Heart left ventricle (tissue), 16 donors: ENCODE measurements at regions not wholly inside any gene's neighbourhood (a gene's known extent, or its start where the extent isn't known, plus 50 kb on each side); places are given as distances from the start of the nearest gene placed in this dataset.

ENCODE experiments used
- ATAC-seq, 4 donors: fragments of 200-7000 bp; cut with Tn5 transposase; one replicate each; pipeline ENCODE4 v1.9.1; 2020 to 2022; ENCODE audit warnings: moderate library complexity in 4 of 4, mild to moderate bottlenecking in 3 of 4, moderate number of reproducible peaks in 1 of 4
- DNase-seq, 5 donors: peaks; one replicate each; pipeline ENCODE4 v3.0.0-alpha.2; 2020
- H3K27ac ChIP-seq, 12 donors: fragments of 200-600 bp; sonication (generic) in 4 of 12; one replicate each; pipeline versions ENCODE4 v1.5.0 to v1.8.0; 2016 to 2022; ENCODE audit warnings: mild to moderate bottlenecking in 2 of 12
- H3K27me3 ChIP-seq, 9 donors: fragments of 200-600 bp; sonication (generic) in 2 of 9; one replicate each; pipeline versions ENCODE4 v1.5.1 to v1.8.0; 2016 to 2022; ENCODE audit warnings: mild to moderate bottlenecking in 3 of 9
- H3K36me3 ChIP-seq, 9 donors: fragments of 200-600 bp; sonication (generic) in 2 of 9; one replicate each; pipeline versions ENCODE4 v1.5.0 to v1.8.0; 2018 to 2022; ENCODE audit warnings: mild to moderate bottlenecking in 2 of 9
- H3K4me1 ChIP-seq, 12 donors: fragments of 200-600 bp; sonication (generic) in 4 of 12; one replicate each; pipeline versions ENCODE4 v1.5.0 to v1.8.0; 2016 to 2022; ENCODE audit warnings: mild to moderate bottlenecking in 3 of 12
- H3K4me3 ChIP-seq, 12 donors: fragments of 200-600 bp; sonication (generic) in 4 of 12; one replicate each; pipeline versions ENCODE4 v1.5.0 to v1.8.0; 2017 to 2022; ENCODE audit warnings: mild to moderate bottlenecking in 9 of 12, moderate library complexity in 4 of 12
- H3K9me3 ChIP-seq, 12 donors: fragments of 200-600 bp; sonication (generic) in 4 of 12; one replicate each; pipeline versions ENCODE4 v1.5.0 to v1.8.0; 2016 to 2022; ENCODE audit warnings: mild to moderate bottlenecking in 1 of 12
- POLR2A ChIP-seq, 2 donors: fragments of 450-650 bp; IDR thresholded peaks; one replicate each; pipeline ENCODE4 v1.6.1; 2017; ENCODE audit warnings: antibody characterized with exemption in 2 of 2, mild to moderate bottlenecking in 2 of 2, moderate library complexity in 2 of 2
- WGBS, 4 donors: extraction: QIAGEN DNeasy Blood & Tissue Kit in 2 of 4; methylation state at CpG; one replicate each; pipeline versions ENCODE4 v1.1.5 to v1.1.7; 2013 to 2018; 5-methylcytosine and 5-hydroxymethylcytosine counted together
- intact Hi-C, 10 donors: fragments of 100-400 bp; cut with DNase I; formaldehyde crosslinking; loops; one replicate each; pipeline versions ENCODE4 v1.11.1 to v1.14.2; 2022
- TF ChIP-seq, protein P1 (sequence below), 12 donors: fragments of 200-600 bp; sonication (generic) in 4 of 12; IDR thresholded peaks; one replicate each; pipeline versions ENCODE4 v1.5.0 to v1.8.0; 2018 to 2022; ENCODE audit warnings: antibody characterized with exemption in 12 of 12, mild to moderate bottlenecking in 5 of 12
- donor health status: ischemic (EF 13 %, LVEDD 7.1; RV severe dilation, severe dysfunction).
- donor health status: healthy with polysubstance abuse.
- donor health status: DM: no; HTN: yes; CAD: no.
- donor health status: DM: no; HTN: no; CAD: no.
- donor health status: ischemic (EF 25% LVEDD 6.9; RV normal size, moderate dysfunction).
- donor health status: ischemic (EF 25% LVEDD 5.7; RV mildly dilated, moderate dysfunction).
- donor health status: healthy.
- donor health status: DM: yes; HTN: yes; CAD: no.
- donor health status: ischemic (EF 35%, LVEDD 5.7; RV mildly dilated, moderate dysfunction).
- donor health status: nonischemic (EF 11% LVEDD 7.7; RV severe dilation, severe dysfunction).
- donor health status: DM: yes; HTN: yes; CAD: no.
- donor health status: PGD.
- donor health status: ischemic (EF 29% LVEDD 5.4; RV normal size, mild dysfunction).
- donor health status: nonischemic (EF 23%, LVEDD 6.1; RV moderate dilation, normal function).

DNA sequence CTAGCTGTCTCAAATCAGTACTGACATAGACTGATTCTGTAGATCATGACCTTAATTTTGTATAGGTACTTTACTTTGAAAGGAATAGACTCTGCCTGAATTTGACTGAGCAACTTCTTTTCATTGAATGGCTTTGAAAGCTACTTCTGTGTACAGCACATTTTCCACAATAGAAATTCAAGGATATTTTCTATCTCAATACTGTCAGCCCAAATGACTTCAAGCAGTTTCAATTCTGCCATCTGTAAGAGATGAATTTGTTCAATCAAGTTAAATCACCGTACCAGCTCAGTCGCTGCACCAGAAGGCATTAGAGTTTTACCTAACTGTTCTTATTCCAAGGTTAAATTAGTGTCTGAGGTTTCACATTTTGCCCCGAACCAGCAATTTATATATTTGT, 107.0 kb upstream of the EYS start:
- no peak overlapping the region for H3K4me3 ChIP-seq
- no peaks in the 10 kb centered on the region for H3K36me3 ChIP-seq
- no peak overlapping the region for H3K27ac ChIP-seq
- WGBS, 4 donors: 81 to 97% (median 93%) methylated on average over 3 of the region's 3 CpGs
- DNase-seq (no peak), ATAC-seq (no peak)
- H3K4me1 ChIP-seq: no peaks in the 10 kb centered on the region
- H3K27me3 ChIP-seq: no peaks in the 10 kb centered on the region
- TF ChIP-seq, protein P1, sequence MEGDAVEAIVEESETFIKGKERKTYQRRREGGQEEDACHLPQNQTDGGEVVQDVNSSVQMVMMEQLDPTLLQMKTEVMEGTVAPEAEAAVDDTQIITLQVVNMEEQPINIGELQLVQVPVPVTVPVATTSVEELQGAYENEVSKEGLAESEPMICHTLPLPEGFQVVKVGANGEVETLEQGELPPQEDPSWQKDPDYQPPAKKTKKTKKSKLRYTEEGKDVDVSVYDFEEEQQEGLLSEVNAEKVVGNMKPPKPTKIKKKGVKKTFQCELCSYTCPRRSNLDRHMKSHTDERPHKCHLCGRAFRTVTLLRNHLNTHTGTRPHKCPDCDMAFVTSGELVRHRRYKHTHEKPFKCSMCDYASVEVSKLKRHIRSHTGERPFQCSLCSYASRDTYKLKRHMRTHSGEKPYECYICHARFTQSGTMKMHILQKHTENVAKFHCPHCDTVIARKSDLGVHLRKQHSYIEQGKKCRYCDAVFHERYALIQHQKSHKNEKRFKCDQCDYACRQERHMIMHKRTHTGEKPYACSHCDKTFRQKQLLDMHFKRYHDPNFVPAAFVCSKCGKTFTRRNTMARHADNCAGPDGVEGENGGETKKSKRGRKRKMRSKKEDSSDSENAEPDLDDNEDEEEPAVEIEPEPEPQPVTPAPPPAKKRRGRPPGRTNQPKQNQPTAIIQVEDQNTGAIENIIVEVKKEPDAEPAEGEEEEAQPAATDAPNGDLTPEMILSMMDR (IDR thresholded peaks at IDR 0.05): no peak
- TF ChIP-seq POLR2A (IDR thresholded peaks at IDR 0.05): no peak
- intact Hi-C loops: no loop called here
- H3K9me3 ChIP-seq: no peaks in the 10 kb centered on the region

DNA sequence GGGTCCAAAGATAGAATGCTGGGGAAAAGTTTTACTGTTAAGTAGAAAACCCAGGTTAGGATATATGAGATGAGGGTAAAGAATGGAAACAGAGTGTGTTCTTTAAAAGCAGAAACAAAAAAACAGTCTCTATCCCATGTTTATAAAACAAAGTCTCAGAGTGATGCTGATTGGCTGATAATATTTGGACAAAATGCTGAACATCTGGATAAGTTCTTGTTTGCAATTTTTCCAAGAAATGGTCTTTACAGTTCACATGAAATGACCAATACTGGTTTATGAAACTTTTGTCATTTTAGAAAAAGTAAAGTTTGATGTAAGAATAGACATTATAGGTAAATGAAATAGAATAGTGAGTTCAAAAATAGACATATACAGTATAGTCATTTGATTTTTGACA, 96.2 kb upstream of the EYS start:
- TF ChIP-seq, protein P1 (IDR thresholded peaks at IDR 0.05): no peak
- TF ChIP-seq POLR2A (IDR thresholded peaks at IDR 0.05): no peak
- no peaks in the 10 kb centered on the region for H3K27me3 ChIP-seq
- H3K27ac ChIP-seq: no peak overlapping the region
- no peak overlapping the region for H3K4me3 ChIP-seq
- no peaks in the 10 kb centered on the region for H3K9me3 ChIP-seq
- ATAC-seq (no peak), DNase-seq (no peak)
- no peaks in the 10 kb centered on the region for H3K4me1 ChIP-seq
- H3K36me3 ChIP-seq: no peaks in the 10 kb centered on the region
- intact Hi-C loops: no loop called here

DNA sequence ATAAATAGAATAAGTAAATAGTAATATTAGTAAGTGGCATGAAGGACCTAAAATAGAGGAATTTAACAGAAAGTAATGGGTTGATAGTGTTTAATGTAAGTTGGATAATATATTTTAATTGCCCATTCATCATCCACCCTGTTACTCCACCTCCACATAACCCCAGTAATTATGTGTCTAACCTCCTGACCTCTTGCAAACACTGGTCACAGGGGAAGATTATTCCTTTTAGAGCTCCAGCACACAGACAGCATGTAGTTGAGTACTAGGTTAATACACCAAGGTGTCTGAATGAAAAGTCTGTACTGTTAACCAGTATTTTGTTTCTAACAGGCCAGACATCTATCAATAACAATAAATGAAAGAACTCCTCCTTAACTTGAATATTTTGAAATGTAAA, 92.4 kb upstream of the EYS start:
- DNase-seq (no peak), ATAC-seq (no peak)
- no peak overlapping the region for H3K4me3 ChIP-seq
- TF ChIP-seq, protein P1 (IDR thresholded peaks at IDR 0.05): no peak
- TF ChIP-seq POLR2A (IDR thresholded peaks at IDR 0.05): no peak
- H3K36me3 ChIP-seq: no peaks in the 10 kb centered on the region
- H3K4me1 ChIP-seq: no peaks in the 10 kb centered on the region
- no peaks in the 10 kb centered on the region for H3K9me3 ChIP-seq
- no peaks in the 10 kb centered on the region for H3K27me3 ChIP-seq
- intact Hi-C loops: no loop called here
- no peak overlapping the region for H3K27ac ChIP-seq

DNA sequence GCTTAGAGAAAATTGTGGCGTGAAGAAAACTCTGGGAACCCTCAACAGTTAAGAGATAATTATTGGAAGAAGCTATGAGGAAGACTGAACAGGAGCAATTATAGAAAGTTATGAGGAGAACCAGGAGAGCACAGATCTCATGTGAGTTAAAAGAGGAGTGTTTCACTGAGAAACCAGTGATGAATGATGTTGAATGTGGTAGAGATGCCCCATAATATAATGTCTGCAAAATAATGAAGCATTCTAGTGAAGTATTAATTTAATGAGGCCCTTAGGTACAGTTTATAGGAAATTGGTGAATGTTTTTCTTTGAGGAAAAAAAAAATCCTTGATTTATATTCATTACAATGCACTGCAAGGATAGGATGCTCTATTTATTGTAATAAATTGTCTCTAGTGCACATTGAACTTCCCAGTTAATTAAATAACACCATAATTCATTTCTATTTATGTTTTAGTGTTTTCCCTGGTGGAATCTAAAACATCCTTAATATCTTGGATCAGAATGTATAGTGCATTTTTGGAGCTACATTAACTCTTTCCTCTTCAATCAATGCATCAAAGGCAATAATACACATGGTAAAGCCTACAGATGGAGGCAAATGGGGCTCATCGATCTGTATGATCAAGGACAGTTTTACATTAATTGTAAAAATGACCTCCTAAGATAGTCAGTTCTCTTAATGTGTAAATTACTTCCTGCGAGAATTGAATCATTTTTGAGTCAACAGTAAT, 91.4 kb upstream of the EYS start:
- TF ChIP-seq, protein P1 (IDR thresholded peaks at IDR 0.05): no peak
- no peak for TF ChIP-seq POLR2A (IDR thresholded peaks at IDR 0.05)

More for the DNA sequence above, 91.4 kb upstream of the EYS start:
- no peaks in the 10 kb centered on the region for H3K27me3 ChIP-seq
- ATAC-seq: no peak
- no peaks in the 10 kb centered on the region for H3K9me3 ChIP-seq
- DNase-seq: no peak
- no peaks in the 10 kb centered on the region for H3K4me1 ChIP-seq
- no peak overlapping the region for H3K27ac ChIP-seq
- no peak overlapping the region for H3K4me3 ChIP-seq
- H3K36me3 ChIP-seq: no peaks in the 10 kb centered on the region
- 85 to 90% (median 86%) methylated on average over 3 of the region's 3 CpGs for WGBS, 4 donors
- intact Hi-C loops: no loop called here
